ENCODE measurements at regions not wholly inside any gene's neighbourhood (a gene's known extent, or its start where the extent isn't known, plus 50 kb on each side); places are given as distances from the start of the nearest gene placed in this dataset.

DNA sequence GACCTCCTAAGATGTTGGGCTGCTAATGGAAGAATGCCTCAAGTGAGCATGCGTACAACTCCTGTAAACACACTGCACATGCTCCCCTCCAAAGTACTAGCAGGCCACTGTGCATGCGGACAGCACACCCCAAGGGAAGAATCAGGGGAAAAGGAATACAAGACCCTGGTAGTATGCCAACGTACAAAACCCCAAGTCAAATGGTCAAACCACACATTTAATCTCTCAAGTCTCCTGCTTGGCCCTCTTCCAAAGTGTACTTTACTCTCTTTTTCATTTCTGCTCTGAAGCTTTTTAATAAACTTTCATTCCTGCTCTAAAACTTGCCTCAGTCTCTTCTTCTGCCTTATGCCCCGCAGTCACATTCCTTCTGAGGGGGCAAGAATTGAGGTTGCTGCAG lies 466.4 kb downstream of the DMRTA1 start:
- FAIRE-seq (no peak), DNase-seq (ENCODE audit: insufficient read length, low spot score) (no peak)
- TF ChIP-seq, protein P1, sequence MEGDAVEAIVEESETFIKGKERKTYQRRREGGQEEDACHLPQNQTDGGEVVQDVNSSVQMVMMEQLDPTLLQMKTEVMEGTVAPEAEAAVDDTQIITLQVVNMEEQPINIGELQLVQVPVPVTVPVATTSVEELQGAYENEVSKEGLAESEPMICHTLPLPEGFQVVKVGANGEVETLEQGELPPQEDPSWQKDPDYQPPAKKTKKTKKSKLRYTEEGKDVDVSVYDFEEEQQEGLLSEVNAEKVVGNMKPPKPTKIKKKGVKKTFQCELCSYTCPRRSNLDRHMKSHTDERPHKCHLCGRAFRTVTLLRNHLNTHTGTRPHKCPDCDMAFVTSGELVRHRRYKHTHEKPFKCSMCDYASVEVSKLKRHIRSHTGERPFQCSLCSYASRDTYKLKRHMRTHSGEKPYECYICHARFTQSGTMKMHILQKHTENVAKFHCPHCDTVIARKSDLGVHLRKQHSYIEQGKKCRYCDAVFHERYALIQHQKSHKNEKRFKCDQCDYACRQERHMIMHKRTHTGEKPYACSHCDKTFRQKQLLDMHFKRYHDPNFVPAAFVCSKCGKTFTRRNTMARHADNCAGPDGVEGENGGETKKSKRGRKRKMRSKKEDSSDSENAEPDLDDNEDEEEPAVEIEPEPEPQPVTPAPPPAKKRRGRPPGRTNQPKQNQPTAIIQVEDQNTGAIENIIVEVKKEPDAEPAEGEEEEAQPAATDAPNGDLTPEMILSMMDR (IDR thresholded peaks at IDR 0.05; ENCODE audit: insufficient read depth, missing control alignments), result no peak

GRCh38 chr9:22913518-22913917 lies 466.9 kb downstream of the DMRTA1 start:
- DNase-seq (ENCODE audit: insufficient read length, low spot score) (no peak), FAIRE-seq (no peak)
- TF ChIP-seq, protein P1 (IDR thresholded peaks at IDR 0.05; ENCODE audit: insufficient read depth, missing control alignments), result no peak

- DNase-seq (ENCODE audit: insufficient read length, low spot score) (no peak), FAIRE-seq (no peak)
- TF ChIP-seq, protein P1 (IDR thresholded peaks at IDR 0.05; ENCODE audit: insufficient read depth, missing control alignments), result no peak
Measured at GRCh38 chr9:22916148-22916547, 469.5 kb downstream of the DMRTA1 start.

GRCh38 chr9:22919423-22919822 lies 472.8 kb downstream of the DMRTA1 start:
- no peak for FAIRE-seq

DNA sequence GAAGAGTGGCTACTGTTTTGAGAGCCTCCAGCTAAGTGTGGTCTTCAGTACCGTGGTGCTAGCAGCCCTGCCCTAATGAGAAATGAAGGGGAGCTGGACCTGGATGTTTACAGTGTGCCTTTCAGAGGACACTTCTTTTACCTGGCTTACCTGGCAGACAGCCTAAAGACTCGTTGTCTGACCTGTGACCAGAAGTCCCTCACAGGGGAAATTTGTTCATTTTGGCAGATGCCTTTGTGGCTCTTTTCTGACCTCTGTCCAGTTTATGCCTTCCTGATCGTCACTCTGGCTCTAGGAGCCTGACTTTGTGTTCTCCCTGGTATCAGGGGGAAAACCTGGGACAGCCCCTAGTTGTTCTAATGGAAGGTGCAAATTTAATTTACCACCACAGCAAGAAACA lies 475.1 kb downstream of the DMRTA1 start:
- no peak for FAIRE-seq
- TF ChIP-seq, protein P1 (IDR thresholded peaks at IDR 0.05; ENCODE audit: insufficient read depth, missing control alignments), result no peak
- no peak for DNase-seq (ENCODE audit: insufficient read length, low spot score)

More at GRCh38 chr9:22919423-22919822, 472.8 kb downstream of the DMRTA1 start:
- TF ChIP-seq, protein P1 (IDR thresholded peaks at IDR 0.05; ENCODE audit: insufficient read depth, missing control alignments), result no peak
- no peak for DNase-seq (ENCODE audit: insufficient read length, low spot score)

DNA sequence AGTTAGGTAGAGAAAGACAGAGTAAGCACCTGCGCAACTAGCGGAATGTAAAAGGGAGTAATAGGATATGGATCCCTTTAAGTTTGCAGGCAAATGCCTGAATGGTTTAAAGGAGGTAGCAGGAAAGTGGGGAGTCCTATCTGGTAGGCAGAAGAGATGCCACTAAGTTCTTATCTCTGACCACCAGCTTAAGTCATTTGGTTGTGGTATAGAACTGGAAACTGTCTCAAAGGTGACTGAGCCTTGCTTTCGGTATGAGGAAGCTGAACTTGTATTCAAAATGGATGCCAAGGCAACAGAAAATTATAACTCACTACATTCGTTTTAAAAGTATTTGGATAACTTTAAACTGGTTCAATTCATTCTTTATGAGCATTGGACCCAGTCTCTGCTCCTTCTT lies 475.6 kb downstream of the DMRTA1 start:
- DNase-seq (ENCODE audit: insufficient read length, low spot score) (no peak), FAIRE-seq (no peak)
- TF ChIP-seq, protein P1 (IDR thresholded peaks at IDR 0.05; ENCODE audit: insufficient read depth, missing control alignments), result no peak

- no peak for DNase-seq (ENCODE audit: insufficient read length, low spot score)
- TF ChIP-seq, protein P1 (IDR thresholded peaks at IDR 0.05; ENCODE audit: insufficient read depth, missing control alignments), result no peak
- no peak for FAIRE-seq
Measured at GRCh38 chr9:22954550-22954949, 507.9 kb downstream of the DMRTA1 start.

All from D721Med (cell line).